Renal pelvis (tissue), 1 donor: ENCODE measurements at regions not wholly inside any gene's neighbourhood (a gene's known extent, or its start where the extent isn't known, plus 50 kb on each side); places are given as distances from the start of the nearest gene placed in this dataset.
"Not testable (repeated sequence)": the region's sequence is repeated elsewhere in the genome, so short reads cannot be mapped to it uniquely, and the experiment has no call there.

Experiments
- DNase-seq: peaks from one replicate; pipeline ENCODE4 v3.0.0-alpha.2; 2013

DNA sequence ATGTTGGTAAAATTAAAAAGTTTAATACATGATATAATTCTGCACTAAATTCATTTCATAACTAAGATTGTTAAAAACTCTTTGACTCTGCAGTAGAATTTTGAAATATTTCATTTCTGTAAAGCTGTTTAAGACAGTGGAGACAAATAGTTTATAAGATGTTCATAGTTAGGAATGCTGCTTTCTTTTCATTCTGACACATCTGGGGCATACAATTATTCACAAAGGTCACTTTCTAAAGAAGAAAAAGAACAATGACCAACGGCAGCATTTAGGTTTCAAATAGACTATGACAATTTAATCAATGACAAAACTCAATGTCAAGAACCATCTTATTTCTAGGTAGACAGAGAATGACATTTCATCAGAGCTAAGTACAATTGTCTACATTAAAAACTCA, 1422.1 kb downstream of the PCDH9 start:
- DNase-seq: no peak

DNA sequence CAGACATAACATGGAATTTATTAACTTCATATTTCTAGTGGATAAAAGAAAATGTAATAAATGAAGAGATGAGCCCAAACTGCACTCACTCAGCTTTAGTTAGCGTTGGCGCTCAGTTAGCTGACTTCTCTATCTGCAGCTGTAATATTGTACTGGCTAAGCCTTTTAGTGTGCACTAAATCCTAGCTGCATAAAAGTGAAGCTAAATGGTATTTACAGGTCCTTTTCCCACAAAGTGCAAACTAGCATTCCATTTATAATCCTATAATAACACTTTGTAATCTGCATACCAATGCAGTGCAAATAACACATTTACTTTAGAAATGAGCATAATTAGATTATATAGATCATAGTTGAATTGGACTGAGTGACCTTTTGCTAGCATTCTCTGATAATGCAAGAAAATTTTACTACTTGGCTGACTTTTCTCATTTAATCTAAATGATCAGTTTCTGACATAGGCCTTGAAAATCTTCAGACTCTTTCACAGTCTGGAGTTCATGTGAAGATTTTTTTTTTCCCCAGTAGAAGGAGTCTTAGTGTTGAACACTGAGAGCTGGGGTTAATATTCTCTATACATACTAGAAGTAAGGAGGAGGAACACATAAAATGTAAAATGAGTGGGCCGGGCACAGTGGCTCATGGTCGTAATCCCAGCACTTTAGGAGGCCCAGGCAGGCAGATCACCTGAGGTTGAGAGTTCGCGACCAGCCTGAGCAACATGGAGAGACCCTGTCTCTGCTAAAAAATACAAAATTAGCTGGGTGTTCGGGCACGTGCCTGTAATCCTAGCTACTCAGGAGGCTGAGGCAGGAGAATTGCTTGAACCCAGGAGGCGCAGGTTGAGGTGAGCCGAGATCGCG, 1426.4 kb downstream of the PCDH9 start:
- DNase-seq: no peak

DNA sequence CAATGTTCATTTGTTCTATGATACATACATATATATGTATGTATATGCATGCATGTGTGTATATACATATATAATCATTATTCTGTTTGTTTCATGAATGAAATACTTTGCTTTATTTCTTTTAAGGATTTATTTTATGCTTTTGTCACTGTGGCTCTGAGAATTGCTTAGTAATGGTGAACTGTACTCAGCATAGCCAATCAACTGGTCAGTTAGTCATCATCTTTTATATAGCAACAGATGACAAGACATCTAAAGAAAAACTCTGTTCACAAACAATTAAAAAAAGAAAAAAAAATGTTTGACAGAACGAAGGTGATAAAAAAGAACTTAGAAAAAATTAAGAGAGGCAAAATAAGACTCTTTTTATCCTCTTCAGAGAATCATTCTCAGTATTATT, 1440.3 kb downstream of the PCDH9 start:
- DNase-seq: no peak

DNA sequence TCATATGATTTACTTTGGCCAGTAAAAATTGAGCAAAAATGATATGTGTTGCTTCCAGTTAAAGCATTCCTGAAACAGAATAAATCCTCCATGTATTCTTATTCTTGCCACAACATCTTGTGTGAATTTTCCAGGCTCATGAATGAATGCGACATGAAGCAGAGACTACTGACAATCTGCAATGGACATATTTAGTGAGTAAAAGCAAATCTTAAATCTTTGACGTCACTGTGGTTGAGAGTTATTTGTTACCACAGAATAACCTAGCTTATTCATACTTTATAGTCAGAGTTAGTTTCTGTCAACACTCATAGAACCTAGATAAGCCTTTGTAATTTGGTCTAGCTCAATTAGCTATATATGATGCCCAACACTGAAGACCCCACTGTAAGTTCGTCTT, 1443.1 kb downstream of the PCDH9 start:
- DNase-seq: no peak

DNA sequence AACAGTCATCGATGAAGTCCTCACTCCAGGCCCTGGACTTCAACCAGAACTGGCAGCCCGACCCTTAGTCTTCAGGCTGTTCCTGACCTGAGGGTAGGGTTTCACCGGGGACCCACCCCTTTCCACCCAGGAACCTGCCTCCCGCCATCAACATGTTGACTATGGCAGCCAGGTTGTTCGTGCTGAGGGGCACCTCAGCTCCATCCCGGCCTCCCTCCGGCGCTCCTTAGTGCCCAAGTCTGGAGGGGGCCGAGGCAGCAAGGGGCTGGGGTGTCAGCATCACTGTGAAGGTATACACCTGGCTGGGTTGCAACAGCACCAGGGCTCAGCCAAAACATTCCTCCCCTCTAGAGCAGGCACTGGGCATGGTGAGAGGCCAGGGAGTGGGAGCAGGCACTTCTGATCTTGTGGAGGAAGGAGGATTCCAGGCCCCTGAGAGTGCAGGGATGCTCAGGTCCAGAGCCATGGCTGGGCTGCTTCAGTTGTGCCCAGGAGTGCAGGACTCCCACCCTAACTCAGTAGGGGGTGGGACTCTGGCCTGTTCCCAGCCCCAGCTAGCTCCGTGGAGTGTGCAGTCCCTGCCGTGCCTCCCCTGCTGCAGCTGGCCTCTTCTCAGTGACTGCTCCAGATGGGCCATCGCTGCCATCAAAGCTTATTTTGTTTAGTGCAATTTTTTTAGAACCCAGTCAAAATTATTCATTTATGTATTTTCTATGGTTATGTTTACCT, 1445.9 kb downstream of the PCDH9 start:
- no peak for DNase-seq

DNA sequence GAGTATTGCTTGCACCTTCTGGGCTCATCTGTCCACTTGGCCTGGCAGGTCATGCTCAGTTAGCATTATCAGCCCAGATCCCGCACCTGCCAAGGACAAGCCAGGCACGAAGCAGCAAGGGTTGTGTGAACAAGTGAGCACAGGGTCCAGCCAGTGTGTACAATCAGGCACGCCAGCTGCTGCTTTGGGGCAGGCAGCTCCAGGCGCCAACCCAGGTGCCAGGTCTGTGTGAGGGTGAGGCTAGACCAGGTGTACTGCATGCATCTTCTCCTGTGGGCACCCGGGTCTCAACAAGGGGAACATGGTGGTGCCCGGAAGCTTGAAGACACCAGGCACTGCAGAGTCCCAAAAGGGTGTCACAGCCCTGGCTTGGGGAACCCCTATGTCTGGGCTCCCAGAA, 1446.8 kb downstream of the PCDH9 start:
- DNase-seq: no peak

DNA sequence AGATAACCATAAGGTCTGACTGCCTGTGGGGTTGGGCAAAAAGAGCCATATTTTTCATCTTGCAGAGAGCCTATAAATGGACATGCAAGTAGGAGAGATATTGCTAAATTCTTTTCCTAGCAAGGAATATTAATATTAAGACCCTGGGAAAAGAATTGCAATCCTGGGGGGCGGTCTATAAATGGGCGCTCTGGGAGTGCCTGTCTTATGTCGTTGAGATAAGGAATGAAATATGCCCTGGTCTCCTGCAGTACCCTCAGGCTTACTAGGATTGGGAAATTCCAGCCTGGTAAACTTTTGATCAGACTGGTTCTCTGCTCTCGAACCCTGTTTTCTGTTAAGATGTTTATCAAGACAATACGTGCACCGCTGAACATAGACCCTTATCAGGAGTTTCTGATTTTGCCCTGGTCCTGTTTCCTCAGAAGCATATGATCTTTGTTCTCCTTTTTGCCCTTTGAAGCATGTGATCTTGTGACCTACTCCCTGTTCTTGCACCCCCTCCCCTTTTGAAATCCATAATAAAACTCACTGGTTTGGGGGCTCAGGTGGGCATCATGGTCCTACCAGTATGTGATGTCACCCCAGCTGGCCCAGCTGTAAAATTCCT, 1458.3 kb downstream of the PCDH9 start:
- not testable (repeated sequence) for DNase-seq

DNA sequence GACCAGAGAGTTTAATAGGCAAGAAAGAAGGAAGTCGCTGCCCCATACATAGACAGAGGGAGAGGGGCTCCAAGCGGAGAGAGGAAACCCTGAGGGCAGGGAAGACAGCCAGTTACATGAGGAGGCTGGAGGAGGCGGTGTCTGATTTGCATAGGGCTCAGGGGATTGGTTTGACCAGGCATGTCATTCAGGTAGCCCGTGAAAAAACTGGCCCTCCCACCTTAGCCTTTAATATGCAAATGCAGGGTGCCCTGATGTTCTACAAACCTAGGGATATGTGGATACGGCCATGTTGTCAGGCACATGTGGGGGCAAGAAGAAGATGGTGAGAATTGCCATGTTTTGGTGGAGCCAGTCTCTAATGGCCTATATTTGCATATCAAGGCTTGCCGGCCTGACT, 1461.6 kb downstream of the PCDH9 start:
- no peak for DNase-seq

DNA sequence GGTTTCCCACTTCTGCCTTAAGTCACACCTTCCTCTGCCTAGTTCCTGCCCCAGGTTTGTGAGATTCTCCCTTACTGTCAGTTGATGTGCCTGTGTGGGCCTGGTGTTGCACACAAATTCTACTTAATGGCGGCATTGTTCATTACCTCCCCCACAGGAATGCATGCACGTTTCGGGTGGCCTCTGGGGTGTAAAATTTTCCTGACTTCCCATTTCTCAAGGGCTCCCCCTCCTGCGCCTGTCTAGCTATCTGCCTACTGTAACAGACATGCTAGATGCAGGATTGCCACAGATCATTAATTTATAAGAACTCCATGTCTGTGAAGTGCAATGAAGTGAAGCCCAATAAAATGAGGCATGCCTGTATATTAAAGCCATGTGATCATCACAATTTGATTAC, 1466.3 kb downstream of the PCDH9 start:
- DNase-seq: peak; percentile 31

DNA sequence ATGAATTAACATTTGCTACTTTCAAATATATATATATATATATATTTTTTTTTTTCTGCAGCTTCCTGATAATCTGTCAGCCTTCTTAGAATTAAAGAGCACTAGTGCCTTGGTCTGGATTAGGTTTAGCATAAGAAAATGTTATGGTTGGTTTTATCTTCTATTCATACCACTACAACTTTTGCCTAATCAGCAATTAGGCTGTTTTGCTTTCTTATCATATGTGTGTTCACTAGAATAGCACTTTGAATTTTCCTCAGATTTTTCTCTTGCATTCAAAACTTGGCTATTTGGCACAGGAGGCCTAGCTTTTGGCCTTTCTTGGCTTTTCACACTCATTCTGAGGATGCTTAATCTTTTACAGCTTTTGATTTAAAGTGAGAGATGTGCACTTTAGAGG, 1468.1 kb downstream of the PCDH9 start:
- DNase-seq: no peak

DNA sequence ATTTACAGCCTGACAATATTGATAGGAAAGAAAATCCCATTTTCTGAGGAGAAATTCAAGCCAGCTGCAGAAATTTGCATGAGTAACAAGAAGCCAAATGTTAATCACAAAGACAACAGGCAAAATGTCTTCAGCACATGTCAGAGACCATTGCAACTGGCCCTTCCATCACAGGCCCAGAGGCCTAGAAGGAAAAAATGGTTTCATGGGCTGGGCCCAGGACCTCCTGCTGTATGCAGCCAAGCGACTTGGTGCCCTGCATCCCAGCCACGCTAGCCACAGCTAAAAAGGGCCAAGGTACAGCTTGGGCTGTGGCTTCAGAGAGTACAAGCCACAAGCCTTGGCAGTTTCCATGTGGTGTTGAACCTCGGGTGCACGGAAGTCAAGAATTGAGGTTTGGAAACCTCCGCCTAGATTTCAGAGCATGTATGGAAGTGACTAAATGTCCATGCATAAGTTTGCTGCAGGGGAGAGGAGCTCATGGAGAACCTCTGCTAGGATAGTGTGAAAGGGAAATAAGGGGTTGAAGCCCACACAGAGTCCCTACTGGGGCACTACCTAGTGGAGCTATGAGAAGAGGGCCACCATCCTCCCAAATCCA, 1474.0 kb downstream of the PCDH9 start:
- no peak for DNase-seq

DNA sequence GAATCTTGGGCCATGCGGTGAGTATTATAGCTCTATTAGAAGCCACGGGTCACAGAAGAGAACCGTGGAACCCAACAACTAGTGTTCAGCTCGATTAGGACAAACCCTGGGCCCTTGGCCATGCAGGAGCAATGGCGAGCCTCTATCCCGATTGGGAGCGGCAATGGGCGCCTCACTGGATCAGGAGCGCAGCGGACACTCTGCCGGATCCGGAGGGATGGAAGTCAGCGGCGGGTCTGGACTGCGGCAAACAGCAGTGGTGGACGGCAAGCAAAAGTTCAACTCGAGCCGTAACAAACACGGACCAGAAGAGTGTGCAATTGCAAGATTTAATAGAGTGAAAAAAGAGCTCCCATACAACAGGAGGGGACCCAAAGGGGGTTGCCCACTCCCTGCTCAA, 1481.9 kb downstream of the PCDH9 start:
- DNase-seq: no peak

DNA sequence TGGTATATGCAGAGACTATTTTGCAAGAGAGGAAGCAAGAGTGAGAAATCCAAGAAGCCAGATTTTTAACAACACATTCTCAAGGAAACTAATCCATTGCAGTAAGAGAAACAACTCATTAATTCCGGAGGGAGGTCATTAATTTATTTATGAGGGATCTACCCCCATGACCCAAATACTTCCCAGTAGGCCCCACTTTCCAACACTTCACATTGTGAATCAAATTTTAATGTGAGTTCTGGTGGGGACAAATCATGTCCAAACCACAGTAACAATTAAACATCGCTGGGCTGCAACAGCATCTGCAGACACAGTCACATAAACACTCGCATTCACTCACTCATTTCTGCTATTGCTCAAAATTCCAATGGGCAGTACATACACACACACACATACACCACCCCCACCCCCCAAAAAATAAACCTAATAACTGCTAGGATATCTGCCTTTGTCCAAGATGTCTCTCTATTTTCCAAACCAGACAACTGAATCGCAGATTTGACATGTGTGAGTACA, 1483.7 kb downstream of the PCDH9 start:
- DNase-seq: peak; percentile 15

DNA sequence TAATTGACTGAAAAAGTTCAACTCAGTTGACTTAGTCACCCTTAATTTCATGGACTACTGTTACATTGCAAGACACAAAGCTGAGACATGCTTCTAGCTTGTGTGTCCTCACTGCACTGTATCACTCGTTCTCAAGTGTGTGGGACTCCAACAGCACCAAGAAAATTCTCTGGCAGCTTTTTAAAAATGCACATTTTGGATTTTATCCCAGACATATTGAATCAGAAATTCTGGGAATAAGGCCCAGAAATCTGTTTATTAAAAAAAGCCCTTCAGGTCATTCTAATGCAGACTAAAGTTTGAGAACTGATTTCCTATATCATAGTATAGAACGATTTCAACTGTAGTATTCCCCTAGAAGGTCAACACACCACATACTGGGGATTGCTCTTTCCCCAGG, 1485.3 kb downstream of the PCDH9 start:
- no peak for DNase-seq

DNA sequence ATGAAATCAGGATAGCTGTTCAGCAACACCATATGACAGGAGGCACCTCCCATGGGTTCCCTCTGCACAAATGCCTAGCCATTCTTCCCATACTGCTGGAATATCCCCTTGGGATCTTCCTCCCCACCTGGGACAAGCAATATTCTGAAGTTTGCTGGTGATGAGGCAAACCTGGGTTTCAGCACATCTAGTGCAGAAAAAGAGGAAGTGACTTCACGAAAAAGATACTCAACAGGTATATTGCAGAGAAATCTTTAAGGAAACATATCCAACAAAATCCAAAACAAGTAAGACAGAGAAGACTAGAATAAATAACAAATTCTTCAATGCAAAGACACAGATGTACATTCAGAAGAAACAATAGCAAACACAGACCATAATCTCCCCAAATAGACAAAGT, 1497.0 kb downstream of the PCDH9 start:
- DNase-seq: no peak

DNA sequence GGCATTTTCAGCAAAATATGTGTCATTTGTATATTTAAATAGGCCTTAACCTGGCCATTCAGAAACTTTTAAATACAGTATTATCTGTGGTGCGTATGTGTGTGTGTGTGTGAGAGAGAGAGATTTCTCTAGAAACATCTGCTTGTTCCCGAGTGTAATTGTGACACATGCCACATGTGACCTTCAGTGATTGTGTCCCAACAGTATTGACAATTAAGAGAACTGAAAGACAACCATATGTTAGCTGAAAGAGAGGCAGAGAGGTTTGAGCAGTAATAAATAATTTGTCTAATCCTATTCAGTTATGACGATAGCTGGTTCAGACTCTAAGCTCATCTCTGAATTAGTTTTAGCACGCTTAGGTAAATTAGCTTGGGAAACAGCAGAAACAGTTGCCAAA, 1503.1 kb downstream of the PCDH9 start:
- DNase-seq: no peak

DNA sequence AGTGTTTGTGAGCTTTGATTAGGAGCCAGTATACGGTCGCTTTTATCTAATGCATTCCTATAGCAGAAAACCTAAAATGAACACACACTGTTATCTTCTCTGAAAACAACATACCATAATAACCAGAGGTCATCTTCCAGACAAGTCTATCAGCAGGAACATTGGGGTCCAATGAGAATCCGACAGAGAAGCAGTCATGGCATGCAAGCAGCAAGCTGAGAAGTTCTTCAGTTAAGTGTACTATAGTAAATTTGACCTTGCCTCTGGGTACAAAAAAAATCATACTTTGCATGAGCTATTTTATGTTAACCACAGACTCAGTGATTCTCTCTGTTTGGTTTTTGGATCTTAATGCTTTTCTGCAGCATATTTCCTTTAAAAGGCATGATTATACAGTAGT, 1505.1 kb downstream of the PCDH9 start:
- no peak for DNase-seq

DNA sequence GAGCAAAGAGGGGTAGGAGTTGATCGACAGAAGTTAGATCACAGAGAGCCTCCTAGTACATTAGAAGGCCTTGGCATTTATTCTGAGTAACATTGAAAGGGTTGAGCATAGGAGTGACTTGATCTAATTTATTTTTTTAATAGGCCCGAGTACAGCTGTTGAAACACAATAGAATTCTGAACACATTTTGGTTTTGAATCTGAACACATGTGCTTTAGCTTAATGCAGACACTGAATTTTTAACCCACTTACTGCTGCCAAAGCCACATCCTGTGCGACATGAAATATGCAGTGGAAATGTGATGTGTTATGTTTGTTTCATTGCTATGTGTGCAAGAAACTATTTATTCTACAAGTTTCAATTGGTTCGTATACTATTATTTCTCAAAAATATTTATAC, 1505.9 kb downstream of the PCDH9 start:
- DNase-seq: no peak

DNA sequence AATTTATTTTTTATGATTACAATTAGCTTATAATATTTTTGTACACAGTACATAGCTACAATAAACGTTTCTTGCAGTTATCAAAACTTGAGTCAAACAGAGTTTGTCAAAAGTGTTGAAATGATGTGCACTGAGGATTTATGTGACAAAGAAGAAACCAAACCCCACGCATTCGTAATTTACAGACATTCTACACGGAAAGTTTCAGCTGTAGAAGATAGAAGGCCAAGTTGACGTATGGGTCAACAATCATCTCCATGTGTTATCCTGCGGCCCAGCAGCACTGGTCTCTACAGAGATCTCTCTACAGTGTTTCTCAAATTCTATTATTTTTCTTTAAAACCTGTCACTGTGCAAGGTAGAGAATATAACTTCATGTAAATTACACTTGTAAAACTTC, 1507.6 kb downstream of the PCDH9 start:
- DNase-seq: no peak

DNA sequence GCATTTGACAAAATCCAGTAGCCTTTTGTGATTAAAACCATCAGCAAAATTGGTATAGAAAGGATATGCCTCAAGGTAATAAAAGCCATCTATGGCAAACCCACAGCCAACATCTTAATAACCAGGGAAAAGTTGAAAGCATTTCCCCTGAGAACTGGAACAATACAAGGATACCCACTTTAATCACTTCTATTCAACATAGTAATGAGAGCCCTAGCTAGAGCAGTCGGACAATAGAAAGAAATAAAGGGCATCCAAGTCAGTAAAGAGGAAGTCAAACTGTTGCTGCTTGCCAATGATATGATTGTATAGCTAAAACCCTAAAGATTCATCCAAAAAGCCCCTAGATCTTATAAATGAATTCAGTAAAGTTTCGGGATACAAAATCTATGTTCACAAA, 1510.3 kb downstream of the PCDH9 start:
- DNase-seq: no peak

DNA sequence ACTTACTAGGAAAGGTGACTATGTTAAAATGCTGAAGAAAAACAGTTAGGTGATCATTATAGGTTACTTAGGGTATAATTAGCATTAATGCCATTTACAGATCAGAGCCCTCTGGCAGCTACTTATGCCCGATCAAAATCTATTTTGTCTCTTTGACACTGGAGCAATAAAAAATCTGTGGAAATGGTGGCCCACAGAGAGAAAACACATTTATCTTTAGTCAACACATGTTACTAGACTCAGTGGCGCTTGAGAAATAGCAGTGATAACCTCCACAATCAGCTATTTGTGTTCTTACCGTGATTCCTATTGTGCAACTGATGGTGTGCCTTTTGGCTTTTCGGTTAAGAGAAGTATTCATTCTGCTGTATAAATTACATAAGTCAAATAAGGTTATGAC, 1519.6 kb downstream of the PCDH9 start:
- no peak for DNase-seq

DNA sequence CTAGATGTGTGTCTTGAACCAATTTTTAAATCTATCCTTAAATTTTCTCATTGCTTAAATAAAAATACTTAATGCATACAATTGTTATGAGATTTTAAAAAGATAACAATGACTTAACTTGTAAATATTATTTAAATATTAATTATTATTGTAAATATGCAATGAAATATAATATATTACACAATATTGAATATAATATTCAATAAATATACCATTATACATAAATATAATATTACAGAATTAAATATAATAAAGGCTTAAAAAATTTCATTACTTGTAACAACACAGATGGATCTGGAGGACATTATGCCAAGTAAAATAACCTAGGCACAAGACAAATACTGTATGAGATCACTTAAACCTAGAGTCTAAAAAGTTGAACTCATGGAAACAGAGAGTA, 1532.3 kb downstream of the PCDH9 start:
- no peak for DNase-seq

DNA sequence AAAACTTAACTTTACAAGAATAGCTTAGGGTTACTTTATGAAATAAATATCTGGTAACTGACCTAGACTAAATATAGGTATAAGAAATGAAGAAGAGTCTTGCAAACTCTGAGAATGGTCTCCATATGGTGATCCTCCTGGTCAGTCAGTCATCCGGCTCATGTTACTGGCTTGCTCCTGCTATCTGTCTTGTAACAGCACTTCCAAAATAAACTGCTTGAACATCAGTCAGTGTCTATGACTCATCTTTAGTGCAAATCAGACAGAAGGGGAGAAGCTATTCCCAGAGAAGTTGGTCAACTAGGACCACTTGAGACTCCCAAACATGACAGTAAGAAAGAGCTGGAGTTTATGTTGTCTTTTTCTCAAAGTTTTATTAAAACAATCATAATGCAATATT, 1550.9 kb downstream of the PCDH9 start:
- DNase-seq: no peak
